ENCODE measurements at regions not wholly inside any gene's neighbourhood (a gene's known extent, or its start where the extent isn't known, plus 50 kb on each side); places are given as distances from the start of the nearest gene placed in this dataset.

DNA sequence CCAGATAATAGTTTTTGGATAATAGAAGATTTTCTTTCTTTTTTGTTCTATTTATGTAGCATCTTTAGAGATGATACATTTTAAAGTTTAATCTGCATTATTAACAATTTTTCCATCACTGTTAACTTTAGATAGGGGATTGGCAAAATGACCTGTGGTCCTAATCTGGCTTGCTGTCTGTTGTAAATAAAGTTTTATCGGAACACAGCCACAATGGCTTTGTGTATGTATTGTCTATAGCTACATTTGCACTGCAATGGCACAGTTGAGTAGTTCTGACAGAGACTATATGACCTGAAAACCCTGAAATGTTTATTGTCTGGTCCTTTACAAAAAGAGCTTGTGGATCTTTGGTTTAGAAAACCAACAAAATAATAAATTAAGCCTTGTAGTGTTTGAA, 97.0 kb upstream of the CERS6 start:
- Histone ChIP-seq H3K9me3 (ENCODE audit: insufficient read depth, low read depth) (no peaks in the 10 kb centered on the region), H3K36me3 (ENCODE audit: low read depth) (no peaks in the 10 kb centered on the region), H4K20me1 (ENCODE audit: insufficient read depth) (no peaks in the 10 kb centered on the region), H3K27me3 (ENCODE audit: insufficient read depth, low read depth) (no peaks in the 10 kb centered on the region), H2AFZ (no peak overlapping the region), H3K4me2 (no peak overlapping the region), H3F3A (ENCODE audit: insufficient read depth, low read depth) (no peaks in the 10 kb centered on the region), H3K9me2 (ENCODE audit: insufficient read depth) (no peaks in the 10 kb centered on the region), H3K4me1 (replicated peaks; ENCODE audit: insufficient read depth) (no peaks in the 10 kb centered on the region), H3K4me3 (no peak overlapping the region), H3K27ac (no peak overlapping the region), H3K79me2 (ENCODE audit: low read depth) (no peaks in the 10 kb centered on the region)
- POLR2A ChIA-PET (ENCODE audit: unreplicated experiment): no interaction called here
- no peak for DNase-seq
- CTCF ChIA-PET: no interaction called here
- TF ChIP-seq, protein P1, sequence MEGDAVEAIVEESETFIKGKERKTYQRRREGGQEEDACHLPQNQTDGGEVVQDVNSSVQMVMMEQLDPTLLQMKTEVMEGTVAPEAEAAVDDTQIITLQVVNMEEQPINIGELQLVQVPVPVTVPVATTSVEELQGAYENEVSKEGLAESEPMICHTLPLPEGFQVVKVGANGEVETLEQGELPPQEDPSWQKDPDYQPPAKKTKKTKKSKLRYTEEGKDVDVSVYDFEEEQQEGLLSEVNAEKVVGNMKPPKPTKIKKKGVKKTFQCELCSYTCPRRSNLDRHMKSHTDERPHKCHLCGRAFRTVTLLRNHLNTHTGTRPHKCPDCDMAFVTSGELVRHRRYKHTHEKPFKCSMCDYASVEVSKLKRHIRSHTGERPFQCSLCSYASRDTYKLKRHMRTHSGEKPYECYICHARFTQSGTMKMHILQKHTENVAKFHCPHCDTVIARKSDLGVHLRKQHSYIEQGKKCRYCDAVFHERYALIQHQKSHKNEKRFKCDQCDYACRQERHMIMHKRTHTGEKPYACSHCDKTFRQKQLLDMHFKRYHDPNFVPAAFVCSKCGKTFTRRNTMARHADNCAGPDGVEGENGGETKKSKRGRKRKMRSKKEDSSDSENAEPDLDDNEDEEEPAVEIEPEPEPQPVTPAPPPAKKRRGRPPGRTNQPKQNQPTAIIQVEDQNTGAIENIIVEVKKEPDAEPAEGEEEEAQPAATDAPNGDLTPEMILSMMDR (conservative IDR thresholded peaks at IDR 0.05): no peak
- intact Hi-C loops (cut with micrococcal nuclease; ENCODE audit: unreplicated experiment): no loop called here
- BruUV-seq (replicated peaks): no TSS peak

DNA sequence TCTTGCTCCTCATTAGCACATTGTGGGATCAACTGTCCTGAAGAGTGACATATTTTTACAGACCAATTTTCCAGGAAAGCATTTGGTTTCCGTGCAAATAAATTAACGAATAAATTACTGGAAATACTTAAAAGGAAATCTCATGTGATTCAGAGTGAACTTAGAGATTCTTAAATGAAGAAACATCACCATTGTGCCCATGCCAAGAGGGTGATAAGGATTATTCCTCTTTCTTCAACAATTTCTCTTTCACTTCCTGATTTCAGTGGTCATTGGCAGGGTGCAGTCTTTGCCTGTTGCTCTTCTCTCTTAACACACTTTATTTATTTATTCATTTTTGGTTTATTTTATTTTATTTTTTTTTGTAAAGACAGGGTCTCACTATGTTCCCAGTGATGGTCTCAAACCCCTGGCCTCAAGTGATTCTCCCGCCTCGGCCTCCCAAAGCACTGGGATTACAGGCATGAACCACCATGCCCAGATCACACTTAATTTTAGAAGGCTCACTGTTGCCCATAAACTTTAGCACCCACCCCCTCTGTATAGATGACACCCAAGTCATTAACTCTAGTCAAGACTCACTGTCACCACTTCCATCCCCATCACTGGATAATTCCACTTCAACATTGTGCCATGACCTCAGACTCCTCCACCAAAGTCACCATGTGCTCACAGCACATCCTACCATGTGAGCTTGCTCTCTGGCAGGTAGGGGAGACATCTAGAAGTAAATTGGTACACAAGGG, 92.6 kb upstream of the CERS6 start:
- ChIA-PET POLR2A (ENCODE audit: unreplicated experiment) (no interaction called here), CTCF (no interaction called here)
- no peak overlapping the region for H3K4me3 ChIP-seq
- no peaks in the 10 kb centered on the region for H3K9me3 ChIP-seq (ENCODE audit: insufficient read depth, low read depth)
- no peaks in the 10 kb centered on the region for H3K9me2 ChIP-seq (ENCODE audit: insufficient read depth)
- no peak for DNase-seq
- no peak overlapping the region for H3K27ac ChIP-seq
- H3K4me2 ChIP-seq: no peak overlapping the region
- BruUV-seq (replicated peaks): no TSS peak
- intact Hi-C loops (cut with micrococcal nuclease; ENCODE audit: unreplicated experiment): no loop called here
- no peaks in the 10 kb centered on the region for H3K27me3 ChIP-seq (ENCODE audit: insufficient read depth, low read depth)
- no peaks in the 10 kb centered on the region for H3K4me1 ChIP-seq (replicated peaks; ENCODE audit: insufficient read depth)
- no peaks in the 10 kb centered on the region for H4K20me1 ChIP-seq (ENCODE audit: insufficient read depth)
- no peaks in the 10 kb centered on the region for H3F3A ChIP-seq (ENCODE audit: insufficient read depth, low read depth)
- no peaks in the 10 kb centered on the region for H3K36me3 ChIP-seq (ENCODE audit: low read depth)
- TF ChIP-seq, protein P1 (conservative IDR thresholded peaks at IDR 0.05): no peak
- TF ChIP-seq EZH2 (IDR thresholded peaks at IDR 0.05; ENCODE audit: low read depth): no peak
- H2AFZ ChIP-seq: no peak overlapping the region
- H3K79me2 ChIP-seq (ENCODE audit: low read depth): no peaks in the 10 kb centered on the region

DNA sequence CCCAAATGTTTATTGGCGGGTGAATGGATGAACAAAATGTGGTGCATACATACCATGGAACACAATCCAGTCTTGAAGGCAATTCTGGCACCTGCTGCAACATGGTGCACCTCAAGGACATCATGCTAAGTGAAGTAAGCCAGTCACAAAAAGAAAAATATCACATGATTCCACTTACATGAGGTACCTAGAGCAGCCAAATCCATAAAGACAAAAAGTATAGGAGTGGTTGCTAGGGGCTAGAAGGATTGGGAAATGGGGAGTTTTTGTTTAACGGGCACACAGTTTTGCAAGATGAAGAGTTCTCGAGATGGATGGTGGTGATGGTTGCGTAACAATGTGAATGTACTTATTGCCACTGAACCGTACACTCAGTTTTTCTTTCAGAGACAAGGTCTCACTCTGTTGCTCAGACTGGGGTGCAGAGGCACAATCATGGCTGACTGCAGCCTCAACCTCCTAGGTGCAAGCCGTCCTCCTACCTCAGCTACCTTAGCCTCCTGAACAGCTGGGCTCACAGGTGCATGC, 90.9 kb upstream of the CERS6 start:
- CTCF ChIA-PET: no interaction called here
- POLR2A ChIA-PET (ENCODE audit: unreplicated experiment): no interaction called here

More for the DNA sequence above, 90.9 kb upstream of the CERS6 start:
- intact Hi-C loops (cut with micrococcal nuclease; ENCODE audit: unreplicated experiment): no loop called here
- Histone ChIP-seq H2AFZ (no peak overlapping the region), H4K20me1 (ENCODE audit: insufficient read depth) (no peaks in the 10 kb centered on the region), H3K9me2 (ENCODE audit: insufficient read depth) (no peaks in the 10 kb centered on the region), H3F3A (ENCODE audit: insufficient read depth, low read depth) (no peaks in the 10 kb centered on the region), H3K36me3 (ENCODE audit: low read depth) (no peaks in the 10 kb centered on the region), H3K27ac (no peak overlapping the region), H3K4me1 (replicated peaks; ENCODE audit: insufficient read depth) (no peaks in the 10 kb centered on the region), H3K4me3 (no peak overlapping the region), H3K4me2 (no peak overlapping the region), H3K27me3 (ENCODE audit: insufficient read depth, low read depth) (no peaks in the 10 kb centered on the region), H3K9me3 (ENCODE audit: insufficient read depth, low read depth) (no peaks in the 10 kb centered on the region), H3K79me2 (ENCODE audit: low read depth) (no peaks in the 10 kb centered on the region)
- no TSS peak for BruUV-seq (replicated peaks)
- TF ChIP-seq, protein P1 (conservative IDR thresholded peaks at IDR 0.05): no peak
- no peak for TF ChIP-seq EZH2 (IDR thresholded peaks at IDR 0.05; ENCODE audit: low read depth)
- no peak for DNase-seq
